Activated CD4-positive, CD25-positive, alpha-beta regulatory T cell treated with anti-CD3 and anti-CD28 coated beads, Interleukin-2, amount 50 U/mL, for 72 hours (primary cell): ENCODE measurements at regions not wholly inside any gene's neighbourhood (a gene's known extent, or its start where the extent isn't known, plus 50 kb on each side); places are given as distances from the start of the nearest gene placed in this dataset.

Experiments used
- DNase-seq: peaks from one replicate; pipeline ENCODE4 v3.0.0; 2021

DNA sequence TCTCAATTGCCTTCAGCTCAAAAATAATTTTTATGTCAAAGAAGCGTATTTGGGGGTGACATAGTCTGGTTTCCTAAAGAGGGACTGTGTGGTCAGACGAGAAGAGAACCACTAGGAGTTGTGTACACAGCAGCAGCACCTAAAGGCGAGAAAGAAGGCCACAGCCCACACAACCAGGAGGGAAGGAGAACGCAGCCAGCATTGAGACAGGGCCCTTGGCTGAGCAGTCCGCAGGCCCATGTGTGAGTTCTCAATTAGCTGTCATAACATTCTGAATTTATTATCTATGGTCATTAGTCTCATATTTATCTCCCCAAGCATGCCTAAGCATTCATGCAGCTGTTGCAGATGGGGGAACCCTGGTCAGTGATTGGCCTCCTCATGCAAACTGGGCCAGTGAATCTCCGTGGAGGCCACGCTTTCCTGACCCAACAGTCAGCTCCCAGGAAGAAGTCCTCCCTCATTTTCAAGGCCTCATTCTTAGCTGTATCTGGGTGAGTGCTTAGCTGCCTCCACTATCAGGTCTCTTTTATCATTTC is 81.2 kb upstream of the ATF7IP start:
- no peak for DNase-seq

DNA sequence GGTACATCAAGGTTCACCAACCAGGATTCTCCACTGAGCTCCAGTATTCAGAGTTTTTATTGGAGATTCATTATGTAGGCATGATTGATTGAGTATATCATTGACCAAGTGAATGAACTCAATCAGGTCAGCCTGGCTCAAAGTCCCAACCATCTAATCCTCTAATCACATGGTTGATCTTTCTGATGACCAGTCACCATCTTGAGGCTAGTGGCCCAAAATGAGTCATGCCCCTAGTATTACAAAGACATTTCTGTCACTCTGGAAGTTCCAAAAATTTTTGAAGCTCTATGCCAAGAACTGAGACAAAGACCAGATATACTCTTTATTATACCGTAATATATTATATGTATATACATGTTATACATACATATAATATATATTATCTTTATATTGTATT is 75.9 kb upstream of the ATF7IP start:
- no peak for DNase-seq

DNA sequence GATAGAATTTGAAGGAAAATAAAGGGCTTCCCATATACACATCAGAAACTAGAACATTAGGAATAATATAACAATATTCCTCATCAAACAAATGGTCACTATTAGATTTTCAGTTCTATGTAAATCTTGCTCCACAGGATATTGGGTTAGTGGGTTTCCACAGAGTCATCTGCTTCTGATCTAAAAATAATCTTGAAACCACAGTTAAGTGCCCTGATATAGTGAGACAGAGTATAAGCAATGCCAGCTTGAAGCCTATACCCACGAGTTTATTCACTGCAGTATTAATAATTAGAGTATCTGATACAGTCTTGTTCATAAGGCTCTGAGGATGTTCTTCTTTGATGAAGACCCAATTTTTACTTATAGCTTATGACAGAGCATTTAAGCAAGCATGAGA is 74.5 kb upstream of the ATF7IP start:
- DNase-seq, result no peak

DNA sequence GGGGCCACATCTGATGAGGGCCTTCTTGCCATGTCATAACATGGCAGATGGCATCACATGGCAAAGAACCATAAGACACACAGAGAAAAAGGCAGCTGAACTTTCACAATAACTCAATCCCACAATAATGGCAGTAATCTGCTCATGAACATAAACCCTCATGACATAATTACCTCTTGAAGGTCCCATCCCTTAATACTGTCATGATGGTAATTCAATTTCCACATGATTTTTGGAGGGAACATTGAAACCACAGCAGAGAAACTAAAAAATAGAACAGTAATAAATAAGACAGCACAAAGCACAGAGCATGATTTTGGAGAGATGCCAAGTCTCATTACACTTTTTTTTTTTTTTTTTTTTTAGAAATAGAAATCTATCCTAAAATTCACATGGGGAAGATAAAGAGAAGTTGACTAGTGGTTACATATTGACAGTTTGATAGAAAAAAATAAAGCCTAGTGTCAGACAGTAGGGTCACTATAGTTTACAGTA is 61.8 kb upstream of the ATF7IP start:
- no peak for DNase-seq

DNA sequence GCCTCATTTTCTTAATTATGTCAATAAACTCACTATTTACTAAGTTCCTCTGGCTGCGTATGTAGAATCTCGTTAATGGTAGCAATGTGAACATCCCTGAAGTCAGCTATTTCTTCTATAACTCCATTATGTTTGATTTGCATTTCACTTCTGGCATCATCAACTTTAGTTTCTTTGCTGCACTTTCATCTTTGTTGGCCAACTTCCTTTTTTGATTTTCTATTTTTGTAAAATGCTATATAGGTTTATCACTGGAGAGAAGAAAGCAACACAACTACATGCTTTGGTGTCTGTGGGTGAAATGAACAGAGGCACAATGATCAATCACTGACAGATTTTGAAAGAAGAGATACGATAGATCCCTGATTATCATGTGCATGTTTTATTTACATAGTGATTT is 58.5 kb upstream of the ATF7IP start:
- no peak for DNase-seq

DNA sequence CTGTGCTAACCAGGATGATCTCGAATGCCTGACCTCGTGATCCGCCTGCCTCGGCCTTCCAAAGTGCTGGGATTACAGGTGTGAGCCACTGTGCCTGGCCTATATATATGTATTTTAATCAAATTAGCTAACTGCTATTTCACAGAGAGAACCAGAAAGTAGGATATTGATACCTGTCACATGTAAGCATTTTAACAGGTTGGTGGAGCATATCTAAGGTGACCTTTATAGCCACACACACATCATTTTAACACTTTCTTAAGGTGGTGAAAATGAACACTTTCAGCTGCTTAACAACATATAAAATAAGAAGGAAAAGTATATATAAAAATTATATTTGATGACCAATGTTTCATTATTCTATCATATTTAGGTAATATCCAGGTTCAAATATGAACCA is 57.0 kb upstream of the ATF7IP start:
- DNase-seq, result no peak

DNA sequence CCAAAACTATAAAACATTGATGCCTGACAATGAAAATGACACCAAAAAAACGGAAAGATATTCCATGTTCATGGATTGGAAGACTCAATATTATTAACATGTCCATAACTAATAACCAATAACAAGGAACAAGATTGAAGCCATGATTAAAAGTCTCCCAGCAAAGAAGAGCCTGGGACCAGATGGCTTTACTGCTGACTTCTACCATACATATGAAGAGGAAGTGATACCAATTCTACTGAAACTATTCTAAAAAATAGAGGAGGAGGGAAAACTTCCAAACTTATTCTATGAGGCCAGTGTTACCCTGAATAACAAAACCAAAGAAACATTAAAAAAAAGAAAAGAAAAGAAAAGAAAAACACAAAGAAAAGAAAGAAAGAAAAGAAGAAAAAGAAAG is 54.6 kb upstream of the ATF7IP start:
- DNase-seq, result no peak

DNA sequence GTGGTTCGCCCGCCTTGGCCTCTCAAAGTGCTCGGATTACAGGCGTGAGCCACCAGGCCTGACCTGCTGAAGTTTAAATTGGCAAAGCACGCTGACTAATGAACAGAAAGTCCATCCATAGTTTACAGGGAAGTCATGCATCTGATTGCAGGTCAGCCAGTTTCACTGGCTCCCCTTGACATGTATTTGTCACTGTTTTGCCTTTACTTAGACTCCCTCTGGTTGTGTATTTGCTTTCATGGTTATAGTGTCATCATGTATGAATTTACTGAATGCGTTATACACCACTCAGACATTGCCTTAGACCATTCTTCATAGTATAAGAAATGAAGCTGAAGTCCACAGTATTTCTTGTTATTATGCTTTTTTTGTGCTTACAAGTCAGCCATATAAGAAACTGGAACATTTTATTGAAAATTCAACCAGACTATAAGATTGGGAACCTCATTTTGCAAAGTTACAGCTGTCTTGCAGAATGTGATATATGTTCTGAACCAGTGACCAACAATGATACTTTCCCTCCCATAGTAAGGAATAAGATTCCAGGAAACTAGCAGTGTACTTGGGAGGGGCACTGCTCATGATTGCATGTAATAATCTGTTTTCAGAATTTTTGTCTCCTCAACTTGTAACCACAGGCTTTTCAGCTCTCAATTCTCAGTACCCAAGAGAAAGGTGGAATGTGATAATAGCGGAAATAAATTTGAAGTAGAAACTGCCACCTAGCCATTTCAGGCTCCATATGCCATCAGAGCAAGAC is 51.9 kb upstream of the ATF7IP start:
- DNase-seq, result no peak

DNA sequence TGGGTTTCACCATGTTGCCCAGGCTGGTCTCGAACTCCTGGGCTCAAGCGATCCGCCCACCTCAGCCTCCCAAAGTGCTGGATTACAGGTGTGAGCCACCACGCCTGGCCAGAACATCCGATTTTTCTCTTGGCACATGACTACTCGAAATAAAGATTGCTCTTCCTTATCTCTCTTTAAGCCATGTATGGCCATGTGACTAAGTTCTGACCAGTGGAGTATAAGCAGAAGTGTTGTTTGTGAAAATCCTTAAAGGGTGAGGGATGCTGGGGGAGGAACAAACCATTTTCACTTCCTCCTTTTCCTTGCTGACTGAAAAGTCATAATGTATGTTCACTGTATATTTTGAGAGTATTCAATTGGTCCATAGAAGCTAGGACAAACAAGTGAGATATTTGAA is 50.7 kb upstream of the ATF7IP start:
- no peak for DNase-seq

DNA sequence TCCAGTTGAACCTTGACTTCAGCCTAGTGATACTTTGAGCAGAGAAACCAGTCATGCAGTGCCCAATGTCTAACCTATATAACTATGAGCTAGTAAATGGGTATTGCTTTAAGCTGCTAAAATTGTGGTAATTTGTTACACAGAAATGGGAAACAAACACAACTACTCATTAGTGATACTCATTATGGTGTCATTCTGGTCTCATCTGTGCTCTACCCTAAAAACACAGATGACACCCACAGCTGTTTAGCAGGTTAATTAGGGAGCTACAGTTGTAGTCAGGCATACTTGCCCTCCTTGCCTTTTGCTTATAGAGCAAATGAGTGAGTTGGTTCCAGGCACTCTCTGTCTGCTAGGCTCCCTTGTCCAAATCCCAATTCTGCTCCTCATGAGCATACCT is 50.0 kb upstream of the ATF7IP start:
- no peak for DNase-seq
